NCI-H446 (cell line): ENCODE measurements at regions not wholly inside any gene's neighbourhood (a gene's known extent, or its start where the extent isn't known, plus 50 kb on each side); places are given as distances from the start of the nearest gene placed in this dataset.

Experiments
- DNase-seq, 2 experiments: peaks; one replicate each; lab custom pipeline; 2025; lab: John Stamatoyannopoulos, UW

DNA sequence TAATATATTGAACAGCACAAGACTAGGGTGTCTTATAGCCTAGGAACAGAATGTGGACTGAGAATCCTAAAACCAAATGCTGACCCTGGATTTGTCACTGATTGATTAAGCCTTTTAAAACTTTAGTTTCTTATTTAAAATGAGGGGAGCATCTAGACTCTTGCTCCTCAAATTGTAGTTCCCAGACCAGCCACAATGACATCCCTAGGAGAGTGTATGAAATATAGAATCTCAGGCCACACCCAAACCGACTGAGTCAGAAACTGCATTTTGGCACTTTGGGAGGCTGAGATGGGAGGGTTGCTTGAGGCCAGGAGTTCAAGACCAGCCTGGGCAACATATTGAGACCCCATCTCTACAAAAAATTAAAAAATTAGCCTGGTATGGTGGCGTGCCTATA, 287.8 kb upstream of the UMPS start:
- no peak for DNase-seq

GRCh38 chr3:124443446-124443845, 286.8 kb upstream of the UMPS start:
- DNase-seq: no peak

DNA sequence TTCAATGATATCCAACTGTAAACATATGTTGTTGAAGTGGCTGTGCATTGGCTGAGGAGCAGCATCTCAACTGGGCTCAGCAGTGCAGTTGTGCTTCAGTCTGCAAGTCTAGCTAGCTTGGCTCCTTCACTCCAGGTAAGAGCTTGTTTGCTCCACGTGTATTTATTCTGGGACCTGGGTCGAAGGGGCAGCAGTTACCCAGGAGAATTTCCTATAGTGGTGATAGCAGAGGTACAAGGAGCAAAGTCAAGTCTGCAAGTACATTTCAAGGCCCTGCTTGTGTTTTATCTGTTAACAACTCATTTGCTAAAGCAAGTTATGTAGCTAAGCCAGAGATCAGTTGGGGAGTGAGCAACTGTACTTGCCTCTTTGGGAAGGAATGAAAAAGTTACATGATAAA, 286.2 kb upstream of the UMPS start:
- DNase-seq: no peak

DNA sequence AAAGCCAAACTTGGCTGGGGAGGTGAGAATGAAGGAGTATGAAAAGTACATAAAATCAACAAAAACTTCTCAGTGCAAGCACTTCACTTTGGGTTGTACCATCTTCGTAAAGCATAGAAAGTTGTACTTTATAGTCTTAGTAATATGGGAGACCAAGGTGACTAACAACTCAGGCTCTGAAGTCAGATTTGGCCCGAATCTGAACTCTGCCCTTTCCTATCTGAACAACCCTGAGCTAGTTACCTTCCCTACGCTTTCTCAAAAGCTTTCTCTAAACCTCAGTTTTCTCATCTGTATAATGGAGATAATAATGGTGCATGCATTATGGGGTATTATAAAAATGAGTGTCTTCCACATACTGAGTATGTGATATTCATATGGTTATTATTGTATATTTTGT, 285.4 kb upstream of the UMPS start:
- no peak for DNase-seq

GRCh38 chr3:124447845-124448244, 282.4 kb upstream of the UMPS start:
- DNase-seq: no peak

DNA sequence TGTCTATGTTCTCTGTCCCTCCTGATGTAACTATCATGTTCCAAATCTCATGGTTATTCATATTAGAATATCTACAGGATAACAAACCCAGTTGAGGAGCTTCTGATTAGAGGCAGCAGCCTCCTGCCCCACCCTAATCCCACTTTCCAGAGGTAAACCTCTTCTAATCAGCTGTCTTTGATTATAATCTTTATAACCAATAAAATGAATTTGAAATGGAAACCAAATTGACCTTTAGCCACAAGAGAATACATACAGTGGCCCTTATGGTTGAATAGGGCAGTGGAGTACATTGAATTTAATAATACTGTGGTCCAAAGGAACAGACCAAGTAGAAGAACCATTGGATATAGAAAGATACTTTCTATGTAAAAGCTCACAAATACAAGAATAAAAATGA, 281.3 kb upstream of the UMPS start:
- DNase-seq: no peak

DNA sequence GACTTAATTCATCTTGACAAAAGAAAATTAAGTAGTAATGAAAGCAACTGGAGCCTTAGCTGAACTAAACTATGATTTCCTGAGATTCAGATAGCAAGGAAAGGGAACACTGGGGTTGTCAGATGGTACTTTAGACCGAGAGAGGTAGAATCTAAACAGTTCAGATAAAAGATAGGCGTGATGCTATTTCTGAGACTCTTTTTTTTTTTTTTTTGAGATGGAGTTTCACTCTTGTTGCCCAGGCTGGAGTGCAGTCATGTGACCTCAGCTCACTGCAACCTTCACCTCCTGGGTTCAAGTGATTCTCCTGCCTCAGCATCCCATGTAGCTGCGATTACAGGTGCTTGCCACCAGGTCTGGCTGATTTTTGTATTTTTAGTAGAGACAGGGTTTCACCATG, 279.9 kb upstream of the UMPS start:
- DNase-seq: no peak

DNA sequence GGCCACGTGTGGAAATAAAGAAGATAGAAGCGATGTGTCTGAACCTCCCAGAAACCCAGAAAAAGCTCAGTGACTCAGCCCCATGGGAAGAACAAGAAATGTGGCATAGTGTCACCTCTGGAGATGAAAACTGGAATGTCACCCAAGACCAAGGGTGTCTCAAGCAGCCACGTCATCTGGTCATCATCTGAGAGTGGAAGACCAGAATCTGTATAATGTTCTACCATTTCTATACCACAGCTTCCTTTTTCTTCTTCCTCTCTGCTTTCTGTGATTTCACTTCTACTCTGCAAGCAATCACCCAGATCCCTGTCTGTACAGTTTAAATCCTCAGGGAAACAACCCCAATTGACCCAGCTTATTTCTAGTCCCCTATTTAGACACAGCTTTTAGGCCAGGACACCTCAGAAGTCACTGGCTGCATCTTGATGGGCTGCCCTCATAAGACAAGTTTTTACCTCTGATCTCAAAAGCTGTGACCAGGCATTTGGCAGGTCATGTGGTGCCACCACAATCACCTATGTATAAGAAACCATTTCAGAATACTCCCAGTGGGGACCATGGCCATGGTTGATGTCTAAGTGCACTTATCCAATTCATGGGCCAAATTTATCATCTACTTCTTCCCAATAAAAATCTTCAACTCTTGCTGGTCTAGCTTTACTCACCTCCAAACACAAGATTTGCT, 278.5 kb upstream of the UMPS start:
- DNase-seq: no peak

GRCh38 chr3:124453189-124453588, 277.1 kb upstream of the UMPS start:
- DNase-seq: no peak

DNA sequence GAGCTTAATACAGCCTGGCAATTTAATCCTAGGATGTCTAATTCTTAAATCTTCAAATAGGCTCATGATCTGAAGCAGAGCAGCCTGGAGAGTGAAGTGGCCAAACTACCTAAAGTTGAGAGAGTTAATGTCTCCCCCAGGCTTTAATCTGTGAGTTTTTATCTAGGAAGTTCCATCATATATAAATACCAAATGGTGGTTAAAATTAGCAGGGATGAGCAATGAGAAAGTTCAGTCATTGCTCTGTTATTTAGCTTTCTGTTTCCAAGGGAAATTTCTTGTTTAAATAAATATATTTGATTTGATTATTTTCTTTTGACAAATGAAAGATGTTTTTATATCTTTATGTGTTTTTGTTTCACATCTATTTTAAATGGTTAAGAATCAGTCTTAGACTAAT, 274.4 kb upstream of the UMPS start:
- no peak for DNase-seq

DNA sequence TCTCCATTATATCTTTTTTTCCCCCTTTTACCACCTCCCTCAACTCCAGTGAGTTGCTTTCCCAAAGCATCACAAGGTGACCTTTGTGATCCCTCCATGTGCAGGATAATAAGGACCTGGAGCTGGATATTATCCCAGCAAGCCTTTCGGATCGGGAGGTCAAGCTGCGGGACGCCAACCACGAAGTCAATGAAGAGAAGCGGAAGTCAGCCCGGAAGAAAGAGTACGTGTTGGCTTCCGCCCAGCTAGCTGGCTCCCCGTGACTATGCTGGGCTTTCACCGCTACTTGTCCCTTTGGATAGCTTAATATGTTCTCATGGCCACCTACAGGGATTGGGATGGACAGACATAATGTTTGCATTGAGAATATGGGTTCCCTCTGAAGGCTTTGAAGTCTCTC, 273.7 kb upstream of the UMPS start:
- DNase-seq: no peak

DNA sequence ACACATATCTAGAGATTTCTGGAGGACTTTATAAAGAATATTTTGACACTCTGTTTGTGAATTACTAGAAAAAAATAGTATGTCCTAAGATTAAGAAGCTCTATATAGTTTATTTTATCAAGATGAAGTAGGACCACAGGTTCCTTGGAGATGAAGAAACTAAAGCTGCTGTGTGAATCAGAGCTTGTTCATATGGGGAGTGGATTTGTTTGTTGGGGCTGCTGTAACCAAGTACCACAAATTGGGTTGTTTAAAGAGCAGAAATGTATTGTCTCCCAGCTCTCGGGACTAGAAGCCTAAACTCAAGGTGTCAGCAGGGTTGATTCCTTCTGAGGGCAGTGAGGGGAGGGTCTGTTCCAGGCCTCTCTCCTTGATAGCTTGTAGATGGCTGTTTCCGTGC, 270.6 kb upstream of the UMPS start:
- no peak for DNase-seq

DNA sequence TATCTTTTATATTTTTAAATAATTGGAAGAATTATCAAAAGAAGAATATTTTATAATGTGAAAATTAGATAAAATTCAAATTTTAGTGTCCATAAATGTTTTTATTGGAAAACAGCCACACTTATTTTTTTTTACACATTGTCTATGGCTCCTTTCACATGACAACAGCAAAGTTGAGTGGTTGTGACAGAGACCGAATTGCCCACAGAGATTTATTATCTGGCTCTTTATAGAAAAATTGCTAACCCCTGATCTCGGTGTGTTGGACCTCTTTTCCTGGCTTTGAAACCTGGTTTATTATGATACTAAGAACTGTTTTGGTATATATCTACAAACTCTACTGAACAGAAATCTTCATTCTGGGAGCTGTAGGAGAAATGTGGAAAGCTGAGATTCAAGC, 269.1 kb upstream of the UMPS start:
- DNase-seq: no peak

- DNase-seq: no peak
Observed at GRCh38 chr3:124461838-124462632, 268.2 kb upstream of the UMPS start.

DNA sequence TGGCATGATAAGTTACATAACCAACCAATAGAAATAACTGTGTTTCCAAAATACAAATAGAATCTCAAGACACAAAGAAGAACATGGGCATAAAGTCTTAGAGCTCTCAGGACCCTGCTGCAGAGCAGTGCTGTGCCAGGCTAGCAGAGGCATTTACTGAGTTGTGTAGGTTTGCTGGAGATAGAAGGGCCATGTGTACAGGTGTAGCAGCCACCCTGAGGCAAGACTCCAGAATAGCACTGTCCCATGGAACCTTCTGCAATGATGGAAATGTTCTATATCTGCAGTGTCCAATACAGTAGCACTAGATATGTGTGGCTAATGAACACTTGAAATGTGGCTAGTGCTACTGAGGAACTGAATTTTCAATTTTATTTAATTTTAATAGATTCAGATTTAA, 267.0 kb upstream of the UMPS start:
- no peak for DNase-seq

GRCh38 chr3:124467980-124468902, 262.0 kb upstream of the UMPS start:
- DNase-seq: peak; percentile 60 to 78

GRCh38 chr3:124469555-124469954, 260.7 kb upstream of the UMPS start:
- no peak for DNase-seq

DNA sequence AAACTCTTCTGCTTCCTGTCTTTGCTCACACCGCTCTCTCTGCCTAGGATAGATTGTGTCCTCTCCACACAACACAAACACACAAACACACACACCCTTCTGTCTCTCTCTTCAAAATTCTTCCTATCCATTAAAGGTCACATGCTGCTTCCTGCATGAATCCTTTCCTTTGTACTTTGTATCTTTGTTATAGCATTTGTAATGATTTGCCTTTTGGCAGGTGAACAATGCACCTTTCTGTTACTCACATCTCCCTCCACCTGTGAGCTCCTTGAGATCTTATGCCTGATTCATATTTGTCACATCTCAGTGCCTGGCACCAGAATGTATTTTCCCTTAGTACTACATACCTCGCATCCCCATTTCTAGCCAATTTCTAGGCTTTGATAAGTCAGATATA, 251.4 kb upstream of the UMPS start:
- no peak for DNase-seq

DNA sequence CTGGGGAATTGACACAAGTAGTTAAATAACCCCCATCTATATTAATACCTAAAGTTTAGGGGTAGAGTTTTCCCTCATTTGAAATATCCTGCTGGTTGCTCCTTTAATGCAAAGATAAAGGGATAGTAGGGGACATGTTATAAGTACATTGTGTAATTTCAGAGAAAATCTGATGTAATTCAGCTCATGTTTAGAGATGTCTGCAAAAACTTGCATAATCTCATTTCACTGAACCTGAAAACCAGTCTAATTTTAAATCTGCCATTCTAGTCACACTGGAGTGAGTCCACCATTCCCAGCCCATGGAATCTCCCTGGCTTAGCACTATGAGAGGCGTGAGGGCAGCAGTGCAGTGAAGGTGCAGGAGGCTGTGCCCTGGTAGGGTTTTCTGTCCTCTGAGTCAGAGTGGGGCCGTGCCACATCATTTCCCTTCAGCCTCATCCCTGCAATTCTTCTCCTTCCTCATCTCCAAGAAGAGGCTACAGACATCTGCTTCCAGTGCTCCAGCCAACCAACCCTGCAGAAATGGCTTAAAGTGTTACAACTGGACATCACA, 246.3 kb upstream of the UMPS start:
- no peak for DNase-seq

GRCh38 chr3:124486324-124486723, 243.9 kb upstream of the UMPS start:
- DNase-seq: no peak

DNA sequence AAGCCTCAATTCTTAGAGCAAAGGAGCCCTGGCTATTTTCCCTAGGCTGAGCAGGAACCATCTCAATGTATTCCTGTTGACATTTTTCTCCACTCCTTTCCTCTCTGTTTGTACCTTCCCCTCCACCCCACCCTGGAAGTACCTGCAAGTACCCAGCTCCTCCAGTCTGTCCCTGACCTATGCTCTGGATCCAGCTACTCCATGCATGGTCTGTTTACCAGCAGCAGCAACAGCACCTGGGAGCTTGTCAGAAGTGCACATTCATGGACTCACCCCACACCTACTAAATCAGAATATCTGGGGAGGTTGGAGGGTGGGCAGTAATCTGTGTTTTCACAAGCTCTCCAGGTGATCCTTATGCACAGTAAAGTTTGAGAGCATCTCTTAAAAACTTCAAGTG, 240.7 kb upstream of the UMPS start:
- DNase-seq: no peak

GRCh38 chr3:124491098-124491497, 239.2 kb upstream of the UMPS start:
- no peak for DNase-seq
